LNCAP (cell line): ENCODE measurements at regions not wholly inside any gene's neighbourhood (a gene's known extent, or its start where the extent isn't known, plus 50 kb on each side); places are given as distances from the start of the nearest gene placed in this dataset.

ENCODE experiments used
- CTCF ChIP-seq: fragments of 450-650 bp; IDR thresholded peaks from 2 replicates; pipeline ENCODE4 v1.5.1; 2017; ENCODE audit warnings: mild to moderate bottlenecking

- TF ChIP-seq CTCF, result no peak
Observed at GRCh38 chr12:47311010-47311409, 231.3 kb upstream of the AMIGO2 start.

GRCh38 chr12:47308672-47309071, 228.9 kb upstream of the AMIGO2 start:
- no peak for TF ChIP-seq CTCF

GRCh38 chr12:47307680-47308399, 228.1 kb upstream of the AMIGO2 start:
- peak; percentile 82 for TF ChIP-seq CTCF

GRCh38 chr12:47306130-47306529, 226.4 kb upstream of the AMIGO2 start:
- TF ChIP-seq CTCF, result no peak

- TF ChIP-seq CTCF, result no peak
Observed at GRCh38 chr12:47305464-47305863, 225.7 kb upstream of the AMIGO2 start.

GRCh38 chr12:47303995-47304560, 224.3 kb upstream of the AMIGO2 start:
- TF ChIP-seq CTCF, result no peak

- no peak for TF ChIP-seq CTCF
Observed at GRCh38 chr12:47303207-47303606, 223.4 kb upstream of the AMIGO2 start.
